H9 (cell line): ENCODE measurements at regions not wholly inside any gene's neighbourhood (a gene's known extent, or its start where the extent isn't known, plus 50 kb on each side); places are given as distances from the start of the nearest gene placed in this dataset.

Experiments used
- DNase-seq: peaks from one replicate; pipeline ENCODE4 v3.0.0-alpha.2; 2017
- H2AFZ ChIP-seq: one replicate; pipeline ENCODE4 v1.6.1; 2013; ENCODE audit warnings: mild to moderate bottlenecking, low read length, control low read depth, moderate library complexity
- H2AK5ac ChIP-seq: 2 replicates; pipeline ENCODE4 v1.6.1; 2013; ENCODE audit warnings: low read length, control low read depth, mixed read lengths; ENCODE audit not compliant: insufficient read length
- H2BK120ac ChIP-seq: one replicate; pipeline ENCODE4 v1.6.1; 2013; ENCODE audit warnings: low read depth, mild to moderate bottlenecking, low read length, control low read depth, inconsistent platforms; ENCODE audit not compliant: poor library complexity, severe bottlenecking
- H2BK12ac ChIP-seq: 2 replicates; pipeline ENCODE4 v1.6.1; 2013; ENCODE audit warnings: low read length, control low read depth, mixed read lengths, low read depth; ENCODE audit not compliant: insufficient read length
- H2BK15ac ChIP-seq: 2 replicates; pipeline ENCODE4 v1.6.1; 2013; ENCODE audit warnings: low read depth, low read length, control low read depth
- H2BK20ac ChIP-seq: one replicate; pipeline ENCODE4 v1.6.1; 2013; ENCODE audit warnings: low read depth, mild to moderate bottlenecking, low read length, control low read depth, inconsistent platforms; ENCODE audit not compliant: poor library complexity, severe bottlenecking
- H2BK5ac ChIP-seq: 2 replicates; pipeline ENCODE4 v1.6.1; 2013; ENCODE audit warnings: low read length, control low read depth, mixed read lengths; ENCODE audit not compliant: insufficient read length
- H3K14ac ChIP-seq: 2 replicates; pipeline ENCODE4 v1.6.1; 2013; ENCODE audit warnings: low read length, control low read depth; ENCODE audit not compliant: insufficient read depth
- H3K18ac ChIP-seq: 2 replicates; pipeline ENCODE4 v1.6.1; 2013; ENCODE audit warnings: low read depth, mild to moderate bottlenecking, mixed read lengths, low read length, control low read depth; ENCODE audit not compliant: insufficient read length
- H3K23ac ChIP-seq: 2 replicates; pipeline ENCODE4 v1.6.1; 2013; ENCODE audit warnings: low read length, control low read depth, mixed read lengths, low read depth; ENCODE audit not compliant: insufficient read length
- H3K23me2 ChIP-seq: 2 replicates; pipeline ENCODE4 v1.6.1; 2013; ENCODE audit warnings: low read depth, mild to moderate bottlenecking, mixed read lengths, low read length, control low read depth; ENCODE audit not compliant: insufficient read length, poor library complexity, severe bottlenecking
- H3K27ac ChIP-seq: 2 replicates; pipeline ENCODE4 v1.5.1; 2013; ENCODE audit warnings: low read length, control low read depth, mixed read lengths, low read depth; ENCODE audit not compliant: insufficient read length
- H3K27me3 ChIP-seq: 2 replicates; pipeline ENCODE4 v1.6.1; 2013; ENCODE audit warnings: low read length, control low read depth, inconsistent platforms; ENCODE audit not compliant: insufficient read depth
- H3K4ac ChIP-seq: 2 replicates; pipeline ENCODE4 v1.6.1; 2013; ENCODE audit warnings: low read depth, mild to moderate bottlenecking, control low read depth, inconsistent platforms, low read length, moderate library complexity
- H3K4me1 ChIP-seq: 2 replicates; pipeline ENCODE4 v1.6.1; 2013; ENCODE audit warnings: low read length, control low read depth, inconsistent platforms; ENCODE audit not compliant: insufficient read depth
- H3K4me2 ChIP-seq: 2 replicates; pipeline ENCODE4 v1.6.1; 2013; ENCODE audit warnings: low read length, control low read depth, mixed read lengths; ENCODE audit not compliant: insufficient read length, insufficient read depth
- H3K56ac ChIP-seq: 2 replicates; pipeline ENCODE4 v1.6.1; 2013; ENCODE audit warnings: low read depth, mild to moderate bottlenecking, mixed read lengths, low read length, control low read depth; ENCODE audit not compliant: insufficient read length
- H3K79me1 ChIP-seq: 2 replicates; pipeline ENCODE4 v1.6.1; 2013; ENCODE audit warnings: low read depth, mild to moderate bottlenecking, moderate library complexity, low read length, control low read depth, inconsistent platforms; ENCODE audit not compliant: insufficient read depth, poor library complexity, severe bottlenecking
- H3K79me2 ChIP-seq: 2 replicates; pipeline ENCODE4 v1.6.1; 2013; ENCODE audit warnings: low read length, control low read depth, inconsistent platforms; ENCODE audit not compliant: insufficient read depth
- H3K9ac ChIP-seq: 2 replicates; pipeline ENCODE4 v1.6.1; 2013; ENCODE audit warnings: low read length, control low read depth, mixed read lengths; ENCODE audit not compliant: insufficient read length; ENCODE audit errors: extremely low read depth
- H3K9me3 ChIP-seq: one replicate; pipeline ENCODE4 v1.6.1; 2013; ENCODE audit warnings: low read depth, low read length, inconsistent platforms; ENCODE audit not compliant: control insufficient read depth
- H3T11ph ChIP-seq: one replicate; pipeline ENCODE4 v1.6.1; 2013; ENCODE audit warnings: mild to moderate bottlenecking, low read length, control low read depth, inconsistent platforms
- H4K20me1 ChIP-seq: one replicate; pipeline ENCODE4 v1.6.1; 2013; ENCODE audit not compliant: control insufficient read depth, insufficient read length, insufficient read depth
- H4K5ac ChIP-seq: 2 replicates; pipeline ENCODE4 v1.6.1; 2013; ENCODE audit warnings: low read depth, mild to moderate bottlenecking, mixed read lengths, low read length, control low read depth; ENCODE audit not compliant: insufficient read length
- H4K8ac ChIP-seq: replicated peaks from 2 replicates; pipeline ENCODE4 v1.6.1; 2013; ENCODE audit warnings: low read length, control low read depth, mixed read lengths, low read depth; ENCODE audit not compliant: insufficient read length
- H4K91ac ChIP-seq: 2 replicates; pipeline ENCODE4 v1.6.1; 2013; ENCODE audit warnings: low read depth, mild to moderate bottlenecking, moderate library complexity, mixed read lengths, low read length, control low read depth; ENCODE audit not compliant: insufficient read length
- H3K27ac Mint-ChIP-seq, 3 experiments: 2 replicates in 2 of 3; 3 replicates in 1 of 3; pipeline ENCODE4 v1.8.0; 2020 to 2021; ENCODE audit warnings: mixed read lengths in 3 of 3, mild to moderate bottlenecking in 1 of 3, moderate library complexity in 1 of 3
- H3K27me3 Mint-ChIP-seq: 2 replicates; pipeline ENCODE4 v1.8.0; 2021; ENCODE audit warnings: low read depth, mild to moderate bottlenecking, moderate library complexity, mixed read lengths
- H3K36me3 Mint-ChIP-seq, 3 experiments: 2 replicates in 2 of 3; 3 replicates in 1 of 3; pipeline ENCODE4 v1.8.0; 2020 to 2021; ENCODE audit warnings: low read depth in 3 of 3, mixed read lengths in 3 of 3; ENCODE audit not compliant: insufficient read depth in 1 of 3
- H3K4me1 Mint-ChIP-seq, 2 experiments: 2 replicates each; pipeline ENCODE4 v1.8.0; 2020; ENCODE audit warnings: mixed read lengths in 2 of 2
- H3K4me3 Mint-ChIP-seq, 2 experiments: 2 replicates in 1 of 2; 3 replicates in 1 of 2; pipeline ENCODE4 v1.8.0; 2020 to 2021; ENCODE audit warnings: mild to moderate bottlenecking in 2 of 2, mixed read lengths in 2 of 2, moderate library complexity in 1 of 2
- H3K9me3 Mint-ChIP-seq, 2 experiments: 2 replicates in 1 of 2; 3 replicates in 1 of 2; pipeline ENCODE4 v1.8.0; 2020; ENCODE audit warnings: mild to moderate bottlenecking in 2 of 2, mixed read lengths in 2 of 2, moderate library complexity in 1 of 2
- CTCF ChIP-seq: fragments of 200-600 bp; sonication (generic); conservative IDR thresholded peaks from 3 replicates; pipeline ENCODE4 v1.8.0; 2021; ENCODE audit warnings: antibody characterized with exemption, mild to moderate bottlenecking
- WGBS: extraction: QIAGEN DNeasy Blood & Tissue Kit; methylation state at CpG from one replicate; pipeline ENCODE4 v1.1.7; 2013; ENCODE audit warnings: missing lambda C conversion rate, low lambda C conversion rate, mixed read lengths; ENCODE audit not compliant: insufficient read length; ENCODE audit errors: extremely low coverage; 5-methylcytosine and 5-hydroxymethylcytosine counted together

- no CpG with 5 or more reads among the region's 3 CpGs for WGBS
- Histone ChIP-seq H4K91ac (no peak overlapping the region), H3K14ac (no peak overlapping the region), H2BK20ac (no peak overlapping the region), H2BK120ac (no peak overlapping the region), H4K20me1 (no peaks in the 10 kb centered on the region), H4K8ac (no peak overlapping the region), H3K27me3 (no peaks in the 10 kb centered on the region), H2BK15ac (no peak overlapping the region), H3K9ac (no peak overlapping the region), H3K79me1 (no peaks in the 10 kb centered on the region), H3K27ac (no peak overlapping the region), H3K9me3 (no peaks in the 10 kb centered on the region), H3T11ph (no peak overlapping the region), H2BK12ac (no peak overlapping the region), H3K56ac (no peak overlapping the region), H2BK5ac (no peak overlapping the region), H2AK5ac (no peak overlapping the region), H3K4ac (no peak overlapping the region), H3K18ac (no peak overlapping the region), H3K23me2 (no peaks in the 10 kb centered on the region), H4K5ac (no peak overlapping the region), H3K4me2 (no peak overlapping the region), H3K4me1 (no peaks in the 10 kb centered on the region), H3K79me2 (no peaks in the 10 kb centered on the region), H2AFZ (no peak overlapping the region), H3K23ac (no peak overlapping the region)
- no peak overlapping the region for H3K4me3 Mint-ChIP-seq
- no peak for TF ChIP-seq CTCF
- H3K27me3 Mint-ChIP-seq = no peaks in the 10 kb centered on the region; the same call in none of the 2 replicates
- no peak for DNase-seq
- H3K9me3 Mint-ChIP-seq = no peaks in the 10 kb centered on the region
- no peaks in the 10 kb centered on the region for H3K36me3 Mint-ChIP-seq
- no peaks in the 10 kb centered on the region; a peak in 1 of 4 replicates for H3K4me1 Mint-ChIP-seq
- H3K27ac Mint-ChIP-seq = no peak overlapping the region
Observed at GRCh38 chr2:177036747-177037146, 175.8 kb upstream of the HNRNPA3 start.
